Mesodermal cell (in vitro differentiated cells): ENCODE measurements at regions not wholly inside any gene's neighbourhood (a gene's known extent, or its start where the extent isn't known, plus 50 kb on each side); places are given as distances from the start of the nearest gene placed in this dataset.
"Not testable (repeated sequence)": the region's sequence is repeated elsewhere in the genome, so short reads cannot be mapped to it uniquely, and the experiment has no call there.

Experiments
- H3K27ac ChIP-seq: 2 replicates; pipeline ENCODE4 v1.7.0; 2013; ENCODE audit warnings: mild to moderate bottlenecking, low read depth, low read length, moderate library complexity; ENCODE audit not compliant: severe bottlenecking
- H3K36me3 ChIP-seq: 2 replicates; pipeline ENCODE4 v1.7.1; 2013; ENCODE audit warnings: mild to moderate bottlenecking, low read length, moderate library complexity; ENCODE audit not compliant: control insufficient read depth, insufficient read depth
- H3K4me1 ChIP-seq: one replicate; pipeline ENCODE4 v1.7.1; 2013; ENCODE audit warnings: mild to moderate bottlenecking, low read length; ENCODE audit not compliant: insufficient read depth, control insufficient read depth, poor library complexity, severe bottlenecking
- H3K4me3 ChIP-seq: 2 replicates; pipeline ENCODE4 v1.7.0; 2013; ENCODE audit warnings: low read length, control low read depth, mild to moderate bottlenecking; ENCODE audit not compliant: insufficient read depth, poor library complexity, severe bottlenecking; ENCODE audit errors: extremely low read depth
- H3K9me3 ChIP-seq: 2 replicates; pipeline ENCODE4 v1.7.1; 2013; ENCODE audit warnings: mild to moderate bottlenecking, low read length, moderate library complexity; ENCODE audit not compliant: control insufficient read depth
- WGBS, 2 experiments: methylation state at CpG; one replicate each; pipeline ENCODE4 v1.1.5; 2013; ENCODE audit warnings: missing lambda C conversion rate in 2 of 2; ENCODE audit not compliant: insufficient coverage in 2 of 2; 5-methylcytosine and 5-hydroxymethylcytosine counted together

DNA sequence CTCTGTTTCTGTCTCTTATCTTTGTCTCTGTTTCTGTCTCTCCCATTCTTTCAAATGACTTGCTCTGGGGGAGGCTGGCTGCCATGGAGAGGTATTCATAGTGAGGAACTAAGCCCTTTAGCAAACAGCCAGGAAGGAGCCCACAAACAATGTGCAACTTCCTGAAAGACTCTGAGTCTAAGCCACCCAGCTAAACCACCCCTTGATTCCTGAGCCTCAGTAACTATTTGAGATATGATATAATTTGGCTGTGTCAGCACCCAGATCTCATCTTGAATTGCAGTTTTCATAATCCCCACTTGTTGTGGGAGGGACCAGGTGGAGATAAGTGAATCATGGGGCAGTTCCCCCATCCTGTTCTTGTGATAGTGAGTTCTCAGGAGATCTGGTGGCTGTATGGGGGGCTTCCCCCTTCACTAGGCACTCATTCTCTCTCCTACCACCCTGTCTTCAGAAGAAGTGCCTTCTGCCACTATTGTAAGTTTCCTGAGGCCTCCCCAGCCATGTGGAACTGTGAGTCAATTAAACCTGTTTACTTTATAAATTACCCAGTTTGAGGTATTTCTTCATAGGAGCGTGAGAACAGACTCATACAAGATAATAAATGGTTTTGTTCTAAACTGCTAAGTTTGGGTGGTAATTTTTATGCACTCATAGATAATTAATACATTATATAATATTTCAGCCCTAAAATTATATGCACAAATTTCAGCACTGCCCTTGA lies 121.2 kb upstream of the FOXP2 start:
- Histone ChIP-seq H3K4me1 (peaks cover 6% of the 10 kb centered on the region), H3K27ac (no peak overlapping the region), H3K9me3 (no peaks in the 10 kb centered on the region), H3K4me3 (no peak overlapping the region), H3K36me3 (no peaks in the 10 kb centered on the region)
- WGBS, 2 experiments = no CpG with 5 or more reads among the region's 1 CpG

DNA sequence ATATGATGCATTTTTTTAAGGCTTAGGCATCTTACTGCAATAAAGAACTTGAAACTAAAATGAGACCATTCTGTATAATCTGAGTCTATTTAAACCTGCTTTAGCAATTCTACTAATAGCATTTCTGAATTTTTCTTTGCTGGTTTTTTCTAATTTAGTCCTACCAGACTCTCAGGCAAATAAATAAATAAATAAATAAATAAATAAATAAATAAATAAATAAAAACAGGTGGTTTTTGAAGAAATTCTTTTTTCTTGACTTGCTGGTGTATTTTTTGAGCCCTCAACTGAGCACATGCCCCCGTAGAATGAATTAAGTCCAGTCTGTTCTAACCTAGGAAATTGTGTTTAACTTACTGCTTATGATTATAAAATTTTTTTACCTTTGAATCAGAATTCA lies 134.7 kb upstream of the FOXP2 start:
- Histone ChIP-seq H3K36me3 (no peaks in the 10 kb centered on the region), H3K4me1 (no peaks in the 10 kb centered on the region), H3K27ac (no peak overlapping the region), H3K9me3 (no peaks in the 10 kb centered on the region), H3K4me3 (no peak overlapping the region)
- WGBS, 2 experiments = no CpG with 5 or more reads among the region's 1 CpG

DNA sequence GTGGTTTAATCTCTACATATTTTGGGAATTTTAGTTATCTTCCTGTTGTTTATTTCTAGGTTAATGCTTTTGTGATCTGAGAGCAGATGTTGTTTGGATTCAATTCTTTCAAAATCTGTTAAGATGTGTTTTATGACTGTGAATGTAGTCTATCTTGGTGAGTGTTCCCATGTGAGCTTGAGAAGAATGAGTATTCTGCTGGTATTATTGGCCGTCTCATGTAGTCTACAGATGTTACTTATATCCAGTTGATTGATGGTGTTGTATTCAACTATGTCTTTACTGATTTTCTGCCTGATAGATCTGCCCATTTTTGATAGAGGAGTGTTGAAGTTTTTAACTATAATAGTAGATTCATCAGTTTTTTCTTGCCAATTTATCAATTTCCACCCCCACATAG lies 141.4 kb upstream of the FOXP2 start:
- Histone ChIP-seq H3K36me3 (no peaks in the 10 kb centered on the region), H3K27ac (no peak overlapping the region), H3K4me1 (no peaks in the 10 kb centered on the region), H3K4me3 (no peak overlapping the region), H3K9me3 (no peaks in the 10 kb centered on the region)
- 67% methylated on average over 1 of the region's 1 CpG; no CpG with 5 or more reads in 1 of the 2 experiments for WGBS, 2 experiments

DNA sequence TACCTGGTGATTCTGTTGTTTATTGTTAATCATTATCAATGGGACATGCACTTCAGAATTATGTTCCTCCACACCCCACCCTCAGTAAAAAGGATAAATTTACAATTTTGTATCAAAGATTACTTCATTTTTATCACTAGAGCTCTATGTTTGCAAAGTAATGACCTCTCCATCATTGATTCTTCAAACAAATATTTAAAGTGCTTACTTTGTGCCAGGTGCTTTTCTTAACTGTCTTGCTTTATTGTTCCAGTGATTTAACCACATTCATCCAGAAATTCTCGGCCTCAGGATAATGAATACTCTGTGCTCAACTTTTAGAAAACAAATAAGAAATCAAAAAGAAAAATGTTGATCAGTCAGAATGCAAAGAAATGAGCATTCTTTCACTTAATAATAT lies 144.9 kb upstream of the FOXP2 start:
- no peaks in the 10 kb centered on the region for H3K36me3 ChIP-seq
- H3K9me3 ChIP-seq = no peaks in the 10 kb centered on the region
- WGBS, 2 experiments = no CpG with 5 or more reads among the region's 1 CpG
- no peaks in the 10 kb centered on the region for H3K4me1 ChIP-seq
- no peak overlapping the region for H3K4me3 ChIP-seq
- no peak overlapping the region for H3K27ac ChIP-seq

DNA sequence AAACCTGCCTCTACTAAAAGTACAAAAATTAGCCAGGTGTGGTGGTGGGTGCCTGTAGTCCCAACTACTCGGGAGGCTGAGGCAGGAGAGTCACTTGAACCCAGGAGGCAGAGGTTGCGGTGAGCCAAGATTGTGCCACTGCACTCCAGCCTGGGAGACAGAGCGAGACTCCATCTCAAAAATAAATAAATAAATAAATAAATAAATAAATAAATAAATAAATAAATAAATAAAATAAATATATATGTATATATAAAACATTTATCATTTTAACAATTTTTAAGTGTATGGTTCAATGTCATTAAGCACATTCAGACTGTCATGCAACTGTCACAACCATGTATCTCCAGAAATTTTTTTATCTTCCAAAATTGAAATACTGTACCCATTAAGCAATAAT lies 147.1 kb upstream of the FOXP2 start:
- H3K36me3 ChIP-seq, H3K27ac ChIP-seq, H3K4me3 ChIP-seq, H3K9me3 ChIP-seq, H3K4me1 ChIP-seq: not testable (repeated sequence)
- 80% methylated on average over 1 of the region's 3 CpGs; no CpG with 5 or more reads in 1 of the 2 experiments for WGBS, 2 experiments

DNA sequence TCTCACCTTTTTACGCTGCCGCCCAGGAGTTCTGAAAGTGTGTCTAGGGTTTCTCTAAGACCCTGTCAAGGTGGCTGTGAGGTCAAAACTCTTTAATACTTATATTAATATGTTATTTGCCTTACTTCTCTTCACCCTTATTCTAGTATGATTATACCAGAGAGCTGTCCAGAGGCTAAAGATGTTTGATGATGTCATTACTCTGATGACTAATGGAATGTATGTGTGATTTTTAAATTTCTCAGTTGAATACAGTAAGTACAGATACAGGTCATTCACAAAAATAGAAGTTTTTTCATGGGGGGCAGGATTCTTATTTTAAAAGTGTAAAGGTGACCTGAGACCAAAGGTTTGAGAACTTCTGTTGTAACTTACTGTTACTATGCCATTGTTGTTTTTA lies 150.6 kb upstream of the FOXP2 start:
- H3K4me3 ChIP-seq = no peak overlapping the region
- H3K36me3 ChIP-seq = no peaks in the 10 kb centered on the region
- H3K27ac ChIP-seq = no peak overlapping the region
- no peaks in the 10 kb centered on the region for H3K4me1 ChIP-seq
- no peaks in the 10 kb centered on the region for H3K9me3 ChIP-seq
- WGBS, 2 experiments = no CpG with 5 or more reads among the region's 2 CpGs

DNA sequence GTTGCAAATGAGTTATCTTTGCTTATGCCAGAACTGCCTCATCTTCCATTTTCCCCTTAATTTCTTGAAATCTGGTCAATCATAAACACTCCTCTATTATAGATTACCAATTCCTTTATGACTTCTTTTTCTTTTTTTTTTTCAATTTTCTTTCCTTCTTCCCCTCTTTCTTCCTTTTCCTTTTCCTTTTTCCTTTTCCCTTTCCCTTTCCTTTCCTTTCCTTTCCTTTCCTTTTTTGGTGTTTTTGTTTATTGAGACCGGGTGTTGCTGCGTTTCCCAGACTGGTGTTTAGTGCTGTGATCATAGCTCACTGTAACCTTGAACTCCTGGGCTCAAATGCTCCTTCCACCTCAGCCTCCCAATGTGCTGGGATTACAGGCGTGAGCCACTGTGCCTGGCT lies 151.4 kb upstream of the FOXP2 start:
- no peak overlapping the region for H3K27ac ChIP-seq
- H3K36me3 ChIP-seq = no peaks in the 10 kb centered on the region
- no peak overlapping the region for H3K4me3 ChIP-seq
- 64 to 80% methylated on average over 1 of the region's 3 CpGs for WGBS, 2 experiments
- no peaks in the 10 kb centered on the region for H3K9me3 ChIP-seq
- no peaks in the 10 kb centered on the region for H3K4me1 ChIP-seq

DNA sequence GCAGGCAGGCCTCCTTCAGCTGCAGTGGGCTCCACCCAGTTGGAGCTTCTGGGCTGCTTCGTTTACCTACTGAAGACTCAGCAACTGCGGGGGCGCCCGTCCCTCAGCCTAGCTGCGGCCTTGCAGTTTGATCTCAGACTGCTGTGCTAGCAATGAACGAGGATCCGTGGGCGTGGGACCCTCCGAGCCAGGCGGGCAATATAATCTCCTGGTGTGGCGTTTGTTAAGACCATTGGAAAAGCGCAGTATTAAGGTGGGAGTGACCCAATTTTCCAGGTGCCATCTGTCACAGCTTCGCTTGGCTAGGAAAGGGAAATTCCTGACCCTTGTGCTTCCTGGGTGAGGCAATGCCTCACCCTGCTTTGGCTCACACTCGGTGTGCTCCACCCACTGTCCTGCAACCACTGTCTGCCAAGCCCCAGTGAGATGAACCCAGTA lies 159.2 kb upstream of the FOXP2 start:
- 89 to 95% methylated on average over 14 of the region's 14 CpGs for WGBS, 2 experiments

DNA sequence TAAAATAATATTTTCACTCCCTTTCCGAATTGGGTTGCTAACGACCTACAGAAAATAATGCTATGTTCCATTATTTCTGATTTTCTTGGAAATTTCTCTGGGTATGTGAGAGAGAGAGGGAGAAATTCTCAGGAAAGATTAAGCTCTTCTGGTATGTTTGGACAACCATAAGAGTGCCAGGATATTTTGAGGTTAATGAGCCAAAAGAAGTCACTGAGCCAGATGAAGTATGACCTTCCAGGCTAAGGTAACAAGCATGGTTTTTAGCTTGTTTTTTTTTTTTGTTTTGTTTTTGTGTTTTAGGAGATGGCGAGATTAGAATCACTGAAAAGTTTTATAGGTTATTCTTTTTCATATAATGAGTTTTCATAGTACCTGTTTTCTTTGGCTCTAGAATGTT lies 171.0 kb upstream of the FOXP2 start:
- no peak overlapping the region for H3K27ac ChIP-seq
- no CpG with 5 or more reads among the region's 3 CpGs for WGBS, 2 experiments

More for the DNA sequence above, 159.2 kb upstream of the FOXP2 start:
- no peaks in the 10 kb centered on the region for H3K4me1 ChIP-seq
- H3K4me3 ChIP-seq = no peak overlapping the region
- no peaks in the 10 kb centered on the region for H3K9me3 ChIP-seq
- H3K36me3 ChIP-seq = no peaks in the 10 kb centered on the region
- no peak overlapping the region for H3K27ac ChIP-seq

DNA sequence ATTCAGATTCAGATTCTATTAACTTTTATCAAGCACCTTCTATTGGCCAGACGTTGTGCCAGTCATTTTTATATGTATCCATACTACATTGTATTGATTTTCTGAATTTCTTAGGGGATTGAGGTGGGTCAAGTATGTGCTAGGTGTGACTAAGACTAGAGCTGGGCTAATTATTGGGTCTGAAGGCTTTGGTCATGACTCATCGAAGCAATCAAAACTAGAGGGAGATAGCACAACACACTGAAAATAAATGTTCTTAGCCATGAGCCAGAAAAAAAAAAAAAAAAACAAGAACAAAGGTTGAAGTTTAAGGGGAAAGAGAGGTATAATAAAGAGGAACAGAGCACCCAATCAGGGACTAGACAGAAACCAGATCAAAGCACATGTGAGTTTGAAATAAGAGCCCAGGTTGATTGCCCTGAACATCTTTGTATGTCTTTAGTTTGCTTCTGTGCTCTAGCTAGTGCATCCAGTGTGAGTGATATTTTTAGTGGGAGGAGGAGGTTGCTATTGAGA lies 171.6 kb upstream of the FOXP2 start:
- no peak overlapping the region for H3K4me3 ChIP-seq
- H3K27ac ChIP-seq = no peak overlapping the region
- H3K4me1 ChIP-seq = peaks cover 9% of the 10 kb centered on the region

More for the DNA sequence above, 171.0 kb upstream of the FOXP2 start:
- no peak overlapping the region for H3K4me3 ChIP-seq
- no peaks in the 10 kb centered on the region for H3K36me3 ChIP-seq
- no peaks in the 10 kb centered on the region for H3K9me3 ChIP-seq
- H3K4me1 ChIP-seq = peaks cover 9% of the 10 kb centered on the region

DNA sequence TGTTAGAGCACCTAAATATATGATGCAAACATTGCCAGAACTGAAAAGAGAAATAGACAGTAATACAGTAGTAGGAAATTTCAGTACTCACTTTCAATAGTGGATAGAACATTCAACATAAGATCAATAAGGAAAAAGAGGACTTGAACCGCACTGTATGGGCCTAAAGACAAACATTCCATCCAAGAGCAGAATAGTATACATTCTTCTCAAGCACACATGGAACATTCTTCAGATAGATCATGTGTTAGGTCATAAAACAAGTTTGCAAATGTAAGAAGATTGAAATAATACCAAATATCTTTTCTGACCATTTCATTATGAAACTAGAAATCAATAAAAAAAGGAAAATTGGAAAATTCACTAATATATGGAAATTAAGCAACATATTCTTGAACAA lies 185.4 kb upstream of the FOXP2 start:
- Histone ChIP-seq H3K27ac (no peak overlapping the region), H3K4me3 (no peak overlapping the region), H3K9me3 (no peaks in the 10 kb centered on the region), H3K4me1 (no peaks in the 10 kb centered on the region), H3K36me3 (no peaks in the 10 kb centered on the region)
- WGBS, 2 experiments = no CpG with 5 or more reads among the region's 1 CpG

More for the DNA sequence above, 171.6 kb upstream of the FOXP2 start:
- H3K36me3 ChIP-seq = no peaks in the 10 kb centered on the region
- no peaks in the 10 kb centered on the region for H3K9me3 ChIP-seq
- no CpG with 5 or more reads among the region's 2 CpGs for WGBS, 2 experiments
